OCI-LY7 (cell line): ENCODE measurements at regions not wholly inside any gene's neighbourhood (a gene's known extent, or its start where the extent isn't known, plus 50 kb on each side); places are given as distances from the start of the nearest gene placed in this dataset.

Experiments used
- EZH2phosphoT487 ChIP-seq: fragments of 200-600 bp; sonication (generic); IDR thresholded peaks from 2 replicates; pipeline ENCODE4 v1.6.1; 2018; ENCODE audit warnings: low read depth, borderline replicate concordance, mild to moderate bottlenecking, mixed run types, antibody characterized with exemption, low read length, moderate library complexity, mixed read lengths
- TF ChIP-seq, protein P1 (sequence below): fragments of 200-600 bp; sonication (generic); conservative IDR thresholded peaks from 2 replicates; pipeline ENCODE4 v1.5.1; 2014; ENCODE audit warnings: mild to moderate bottlenecking, antibody characterized with exemption, low read length, moderate library complexity, mixed read lengths

DNA sequence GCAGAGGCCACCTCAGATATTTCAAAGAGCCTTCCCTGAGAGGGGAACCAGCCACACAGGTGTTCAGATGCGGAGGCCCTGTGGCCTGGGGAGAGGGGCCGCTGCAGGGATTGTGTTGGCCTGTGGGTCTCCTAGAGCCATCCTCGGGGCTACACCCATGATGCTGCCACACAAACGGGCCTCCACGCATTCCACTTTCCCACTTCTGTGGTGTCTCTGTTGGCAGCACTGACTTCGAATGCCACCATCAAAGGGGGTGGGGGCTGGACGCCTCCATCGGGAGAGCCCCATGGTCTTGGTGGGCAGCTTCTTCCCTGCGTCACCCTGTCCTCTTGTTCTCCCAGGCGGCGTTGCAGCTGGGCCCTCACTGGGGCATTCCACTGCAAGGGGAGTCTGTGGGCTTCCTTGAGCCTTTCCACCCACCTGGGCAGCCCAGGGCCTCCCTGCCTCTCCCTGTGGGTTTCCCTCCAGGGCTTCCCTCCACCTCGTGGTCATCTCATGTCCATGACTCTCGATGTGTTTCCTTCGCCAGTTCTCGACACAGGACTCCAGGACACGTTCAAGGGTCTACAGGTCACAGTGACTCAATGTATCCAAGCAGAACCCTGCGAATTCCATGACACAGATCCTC, 145.5 kb downstream of the ERMARD start:
- TF ChIP-seq, protein P1, sequence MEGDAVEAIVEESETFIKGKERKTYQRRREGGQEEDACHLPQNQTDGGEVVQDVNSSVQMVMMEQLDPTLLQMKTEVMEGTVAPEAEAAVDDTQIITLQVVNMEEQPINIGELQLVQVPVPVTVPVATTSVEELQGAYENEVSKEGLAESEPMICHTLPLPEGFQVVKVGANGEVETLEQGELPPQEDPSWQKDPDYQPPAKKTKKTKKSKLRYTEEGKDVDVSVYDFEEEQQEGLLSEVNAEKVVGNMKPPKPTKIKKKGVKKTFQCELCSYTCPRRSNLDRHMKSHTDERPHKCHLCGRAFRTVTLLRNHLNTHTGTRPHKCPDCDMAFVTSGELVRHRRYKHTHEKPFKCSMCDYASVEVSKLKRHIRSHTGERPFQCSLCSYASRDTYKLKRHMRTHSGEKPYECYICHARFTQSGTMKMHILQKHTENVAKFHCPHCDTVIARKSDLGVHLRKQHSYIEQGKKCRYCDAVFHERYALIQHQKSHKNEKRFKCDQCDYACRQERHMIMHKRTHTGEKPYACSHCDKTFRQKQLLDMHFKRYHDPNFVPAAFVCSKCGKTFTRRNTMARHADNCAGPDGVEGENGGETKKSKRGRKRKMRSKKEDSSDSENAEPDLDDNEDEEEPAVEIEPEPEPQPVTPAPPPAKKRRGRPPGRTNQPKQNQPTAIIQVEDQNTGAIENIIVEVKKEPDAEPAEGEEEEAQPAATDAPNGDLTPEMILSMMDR: no peak
- no peak for TF ChIP-seq EZH2phosphoT487
